ENCODE measurements at regions not wholly inside any gene's neighbourhood (a gene's known extent, or its start where the extent isn't known, plus 50 kb on each side); places are given as distances from the start of the nearest gene placed in this dataset.
A peak's percentile ranks its signal among the peaks of the same experiment; 100 is the strongest.

DNA sequence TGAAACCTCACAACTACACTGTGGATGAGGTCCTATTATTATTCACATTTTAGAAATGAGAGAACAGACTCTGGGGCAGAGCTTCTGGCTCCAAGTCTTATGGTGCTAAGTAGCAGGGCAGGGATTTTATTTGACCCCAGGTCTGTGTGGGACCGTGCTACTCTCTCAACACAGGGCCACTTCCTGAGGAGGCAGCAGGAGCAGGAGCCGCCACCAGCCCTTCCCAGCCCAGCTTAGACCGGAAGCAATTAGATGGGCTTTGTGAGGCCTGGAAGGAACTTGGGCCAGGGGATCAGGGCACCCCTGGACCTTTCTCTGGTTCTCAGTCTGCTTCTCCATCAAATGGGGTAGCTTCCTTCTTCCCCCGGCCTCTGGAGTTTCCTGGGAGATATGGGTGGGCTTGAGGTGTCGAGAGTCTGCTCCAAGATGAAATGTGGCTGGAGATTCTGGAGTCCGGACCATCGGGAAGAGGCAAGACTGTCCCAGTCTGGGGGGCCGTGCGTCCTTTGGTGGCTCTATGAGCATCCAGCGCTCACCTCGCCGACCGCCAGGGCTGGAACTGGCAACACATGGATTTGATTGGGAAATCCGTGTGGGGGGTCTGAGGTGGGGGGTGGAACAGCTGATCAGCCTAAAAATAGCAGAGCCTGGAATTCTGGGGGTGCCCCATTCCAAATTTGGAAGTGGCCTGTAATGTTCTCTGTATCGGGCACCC, 136.8 kb downstream of the FOXD2 start:
- peaks cover 60% of the 10 kb centered on the region for H3K4me1 Mint-ChIP-seq
- H3K27me3 Mint-ChIP-seq (ENCODE audit: low read depth) = peaks cover 37% of the 10 kb centered on the region

DNA sequence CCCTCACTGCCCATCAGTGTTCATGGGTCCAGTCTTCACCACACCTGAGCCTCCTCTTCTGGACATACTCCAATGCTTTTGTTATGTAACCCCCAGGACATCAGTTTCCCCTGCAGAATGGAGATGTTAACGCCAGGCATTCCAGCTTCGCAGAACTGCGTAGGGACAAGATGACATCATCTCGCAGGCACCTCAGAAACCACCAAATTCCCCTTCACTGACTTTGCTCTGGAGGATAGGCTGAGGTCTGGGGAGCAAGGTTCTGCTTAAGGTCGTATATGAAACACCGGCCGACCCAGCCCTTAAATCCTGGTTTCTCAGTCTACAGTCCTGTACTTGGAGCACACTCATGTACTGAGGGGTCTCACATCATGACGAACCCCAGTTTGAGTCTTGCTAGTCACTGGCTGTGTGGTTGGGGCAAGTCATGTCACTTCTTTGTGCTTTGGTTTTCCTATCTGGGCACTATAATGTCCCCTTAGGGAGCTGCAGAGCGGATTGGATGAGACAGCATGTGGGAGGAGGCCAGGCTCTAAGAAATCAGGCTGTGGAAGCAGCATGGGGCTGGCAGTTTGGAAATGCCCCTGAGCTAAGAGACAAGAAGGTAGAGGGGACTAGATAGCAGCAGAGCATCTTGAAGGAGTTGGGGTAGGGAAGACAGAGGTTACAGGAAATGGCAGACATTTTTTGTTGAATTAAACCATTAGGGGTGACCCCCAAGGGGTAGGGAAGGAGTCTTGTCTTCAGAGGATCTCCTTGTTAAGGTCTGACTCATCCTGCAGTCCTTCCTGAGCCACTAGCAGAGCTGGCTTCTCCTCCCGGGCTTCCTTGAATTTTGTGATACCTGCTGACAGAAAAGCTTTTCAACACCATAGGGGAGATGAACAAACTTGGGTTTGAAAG, 138.3 kb downstream of the FOXD2 start:
- no peak overlapping the region for H3K27ac Mint-ChIP-seq
- POLR2A ChIA-PET = interaction anchor here (0.6 to 0.8 kb wide), 2 partner anchors 28 to 539 kb away, joined by 3 read pairs; no protein-coding TSS in a partner anchor
- ATAC-seq (0 out of 2 replicates have a peak, but pooled peaks have one; percentile 5), DNase-seq (ENCODE audit: low spot score) (no peak)
- H3K4me1 Mint-ChIP-seq = peaks cover 50% of the 10 kb centered on the region
- H3K36me3 Mint-ChIP-seq = no peaks in the 10 kb centered on the region
- H3K27me3 Mint-ChIP-seq (ENCODE audit: low read depth) = peaks cover 25% of the 10 kb centered on the region
- H3K4me3 Mint-ChIP-seq = no peak overlapping the region
- no peaks in the 10 kb centered on the region for H3K9me3 Mint-ChIP-seq
- CTCF ChIA-PET = interaction anchor here (1.1 to 1.5 kb wide), 4 partner anchors 28 to 150 kb away, joined by 3 to 6 read pairs (median 4); no protein-coding TSS in a partner anchor
- TF ChIP-seq, protein P1, sequence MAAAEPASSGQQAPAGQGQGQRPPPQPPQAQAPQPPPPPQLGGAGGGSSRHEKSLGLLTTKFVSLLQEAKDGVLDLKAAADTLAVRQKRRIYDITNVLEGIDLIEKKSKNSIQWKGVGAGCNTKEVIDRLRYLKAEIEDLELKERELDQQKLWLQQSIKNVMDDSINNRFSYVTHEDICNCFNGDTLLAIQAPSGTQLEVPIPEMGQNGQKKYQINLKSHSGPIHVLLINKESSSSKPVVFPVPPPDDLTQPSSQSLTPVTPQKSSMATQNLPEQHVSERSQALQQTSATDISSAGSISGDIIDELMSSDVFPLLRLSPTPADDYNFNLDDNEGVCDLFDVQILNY (CRISPR knock-in tag; IDR thresholded peaks at IDR 0.05) = no peak
- no peak for TF ChIP-seq NR2C2 (CRISPR knock-in tag; IDR thresholded peaks at IDR 0.05)
- no peak for TF ChIP-seq FOXJ3 (CRISPR knock-in tag; IDR thresholded peaks at IDR 0.05; ENCODE audit: borderline replicate concordance)
- TF ChIP-seq, protein P2, sequence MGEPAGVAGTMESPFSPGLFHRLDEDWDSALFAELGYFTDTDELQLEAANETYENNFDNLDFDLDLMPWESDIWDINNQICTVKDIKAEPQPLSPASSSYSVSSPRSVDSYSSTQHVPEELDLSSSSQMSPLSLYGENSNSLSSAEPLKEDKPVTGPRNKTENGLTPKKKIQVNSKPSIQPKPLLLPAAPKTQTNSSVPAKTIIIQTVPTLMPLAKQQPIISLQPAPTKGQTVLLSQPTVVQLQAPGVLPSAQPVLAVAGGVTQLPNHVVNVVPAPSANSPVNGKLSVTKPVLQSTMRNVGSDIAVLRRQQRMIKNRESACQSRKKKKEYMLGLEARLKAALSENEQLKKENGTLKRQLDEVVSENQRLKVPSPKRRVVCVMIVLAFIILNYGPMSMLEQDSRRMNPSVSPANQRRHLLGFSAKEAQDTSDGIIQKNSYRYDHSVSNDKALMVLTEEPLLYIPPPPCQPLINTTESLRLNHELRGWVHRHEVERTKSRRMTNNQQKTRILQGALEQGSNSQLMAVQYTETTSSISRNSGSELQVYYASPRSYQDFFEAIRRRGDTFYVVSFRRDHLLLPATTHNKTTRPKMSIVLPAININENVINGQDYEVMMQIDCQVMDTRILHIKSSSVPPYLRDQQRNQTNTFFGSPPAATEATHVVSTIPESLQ (CRISPR knock-in tag; IDR thresholded peaks at IDR 0.05) = no peak
- no peak for TF ChIP-seq NFE2L1 (CRISPR knock-in tag; IDR thresholded peaks at IDR 0.05)
- TF ChIP-seq EMX1 (CRISPR knock-in tag; IDR thresholded peaks at IDR 0.05) = no peak
- no peak for TF ChIP-seq ZNF423 (CRISPR knock-in tag; IDR thresholded peaks at IDR 0.05)

More for the DNA sequence above, 136.8 kb downstream of the FOXD2 start:
- ChIA-PET POLR2A (no interaction called here), CTCF (interaction anchor here (1.2 kb wide), 1 partner anchor 151 kb away, joined by 3 read pairs; no protein-coding TSS in a partner anchor)
- ATAC-seq (no peak), DNase-seq (ENCODE audit: low spot score) (no peak)
- H3K36me3 Mint-ChIP-seq = no peaks in the 10 kb centered on the region
- TF ChIP-seq, protein P3, sequence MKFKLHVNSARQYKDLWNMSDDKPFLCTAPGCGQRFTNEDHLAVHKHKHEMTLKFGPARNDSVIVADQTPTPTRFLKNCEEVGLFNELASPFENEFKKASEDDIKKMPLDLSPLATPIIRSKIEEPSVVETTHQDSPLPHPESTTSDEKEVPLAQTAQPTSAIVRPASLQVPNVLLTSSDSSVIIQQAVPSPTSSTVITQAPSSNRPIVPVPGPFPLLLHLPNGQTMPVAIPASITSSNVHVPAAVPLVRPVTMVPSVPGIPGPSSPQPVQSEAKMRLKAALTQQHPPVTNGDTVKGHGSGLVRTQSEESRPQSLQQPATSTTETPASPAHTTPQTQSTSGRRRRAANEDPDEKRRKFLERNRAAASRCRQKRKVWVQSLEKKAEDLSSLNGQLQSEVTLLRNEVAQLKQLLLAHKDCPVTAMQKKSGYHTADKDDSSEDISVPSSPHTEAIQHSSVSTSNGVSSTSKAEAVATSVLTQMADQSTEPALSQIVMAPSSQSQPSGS (CRISPR knock-in tag; IDR thresholded peaks at IDR 0.05; ENCODE audit: borderline replicate concordance, low read depth) = no peak
- no peak for TF ChIP-seq CBFB (CRISPR knock-in tag; IDR thresholded peaks at IDR 0.05; ENCODE audit: low read depth)
- no peak for TF ChIP-seq FOXJ3 (CRISPR knock-in tag; IDR thresholded peaks at IDR 0.05; ENCODE audit: borderline replicate concordance)
- TF ChIP-seq ZBTB21 (CRISPR knock-in tag; IDR thresholded peaks at IDR 0.05; ENCODE audit: borderline replicate concordance) = no peak
- TF ChIP-seq, protein P4, sequence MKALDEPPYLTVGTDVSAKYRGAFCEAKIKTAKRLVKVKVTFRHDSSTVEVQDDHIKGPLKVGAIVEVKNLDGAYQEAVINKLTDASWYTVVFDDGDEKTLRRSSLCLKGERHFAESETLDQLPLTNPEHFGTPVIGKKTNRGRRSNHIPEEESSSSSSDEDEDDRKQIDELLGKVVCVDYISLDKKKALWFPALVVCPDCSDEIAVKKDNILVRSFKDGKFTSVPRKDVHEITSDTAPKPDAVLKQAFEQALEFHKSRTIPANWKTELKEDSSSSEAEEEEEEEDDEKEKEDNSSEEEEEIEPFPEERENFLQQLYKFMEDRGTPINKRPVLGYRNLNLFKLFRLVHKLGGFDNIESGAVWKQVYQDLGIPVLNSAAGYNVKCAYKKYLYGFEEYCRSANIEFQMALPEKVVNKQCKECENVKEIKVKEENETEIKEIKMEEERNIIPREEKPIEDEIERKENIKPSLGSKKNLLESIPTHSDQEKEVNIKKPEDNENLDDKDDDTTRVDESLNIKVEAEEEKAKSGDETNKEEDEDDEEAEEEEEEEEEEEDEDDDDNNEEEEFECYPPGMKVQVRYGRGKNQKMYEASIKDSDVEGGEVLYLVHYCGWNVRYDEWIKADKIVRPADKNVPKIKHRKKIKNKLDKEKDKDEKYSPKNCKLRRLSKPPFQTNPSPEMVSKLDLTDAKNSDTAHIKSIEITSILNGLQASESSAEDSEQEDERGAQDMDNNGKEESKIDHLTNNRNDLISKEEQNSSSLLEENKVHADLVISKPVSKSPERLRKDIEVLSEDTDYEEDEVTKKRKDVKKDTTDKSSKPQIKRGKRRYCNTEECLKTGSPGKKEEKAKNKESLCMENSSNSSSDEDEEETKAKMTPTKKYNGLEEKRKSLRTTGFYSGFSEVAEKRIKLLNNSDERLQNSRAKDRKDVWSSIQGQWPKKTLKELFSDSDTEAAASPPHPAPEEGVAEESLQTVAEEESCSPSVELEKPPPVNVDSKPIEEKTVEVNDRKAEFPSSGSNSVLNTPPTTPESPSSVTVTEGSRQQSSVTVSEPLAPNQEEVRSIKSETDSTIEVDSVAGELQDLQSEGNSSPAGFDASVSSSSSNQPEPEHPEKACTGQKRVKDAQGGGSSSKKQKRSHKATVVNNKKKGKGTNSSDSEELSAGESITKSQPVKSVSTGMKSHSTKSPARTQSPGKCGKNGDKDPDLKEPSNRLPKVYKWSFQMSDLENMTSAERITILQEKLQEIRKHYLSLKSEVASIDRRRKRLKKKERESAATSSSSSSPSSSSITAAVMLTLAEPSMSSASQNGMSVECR (CRISPR knock-in tag; IDR thresholded peaks at IDR 0.05; ENCODE audit: borderline replicate concordance) = no peak
- TF ChIP-seq, protein P5, sequence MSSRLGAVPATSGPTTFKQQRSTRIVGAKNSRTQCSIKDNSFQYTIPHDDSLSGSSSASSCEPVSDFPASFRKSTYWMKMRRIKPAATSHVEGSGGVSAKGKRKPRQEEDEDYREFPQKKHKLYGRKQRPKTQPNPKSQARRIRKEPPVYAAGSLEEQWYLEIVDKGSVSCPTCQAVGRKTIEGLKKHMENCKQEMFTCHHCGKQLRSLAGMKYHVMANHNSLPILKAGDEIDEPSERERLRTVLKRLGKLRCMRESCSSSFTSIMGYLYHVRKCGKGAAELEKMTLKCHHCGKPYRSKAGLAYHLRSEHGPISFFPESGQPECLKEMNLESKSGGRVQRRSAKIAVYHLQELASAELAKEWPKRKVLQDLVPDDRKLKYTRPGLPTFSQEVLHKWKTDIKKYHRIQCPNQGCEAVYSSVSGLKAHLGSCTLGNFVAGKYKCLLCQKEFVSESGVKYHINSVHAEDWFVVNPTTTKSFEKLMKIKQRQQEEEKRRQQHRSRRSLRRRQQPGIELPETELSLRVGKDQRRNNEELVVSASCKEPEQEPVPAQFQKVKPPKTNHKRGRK (CRISPR knock-in tag; IDR thresholded peaks at IDR 0.05; ENCODE audit: borderline replicate concordance) = no peak
- no peak for TF ChIP-seq OVOL2 (CRISPR knock-in tag; IDR thresholded peaks at IDR 0.05; ENCODE audit: borderline replicate concordance)
- no peak for TF ChIP-seq NR1H2 (CRISPR knock-in tag; IDR thresholded peaks at IDR 0.05)
- no peak for TF ChIP-seq NFYB (CRISPR knock-in tag; conservative IDR thresholded peaks at IDR 0.05; ENCODE audit: low read depth)
- TF ChIP-seq, protein P6, sequence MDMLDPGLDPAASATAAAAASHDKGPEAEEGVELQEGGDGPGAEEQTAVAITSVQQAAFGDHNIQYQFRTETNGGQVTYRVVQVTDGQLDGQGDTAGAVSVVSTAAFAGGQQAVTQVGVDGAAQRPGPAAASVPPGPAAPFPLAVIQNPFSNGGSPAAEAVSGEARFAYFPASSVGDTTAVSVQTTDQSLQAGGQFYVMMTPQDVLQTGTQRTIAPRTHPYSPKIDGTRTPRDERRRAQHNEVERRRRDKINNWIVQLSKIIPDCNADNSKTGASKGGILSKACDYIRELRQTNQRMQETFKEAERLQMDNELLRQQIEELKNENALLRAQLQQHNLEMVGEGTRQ (CRISPR knock-in tag; IDR thresholded peaks at IDR 0.05) = no peak
- TF ChIP-seq MYBL2 (CRISPR knock-in tag; IDR thresholded peaks at IDR 0.05) = no peak
- H3K4me3 Mint-ChIP-seq = no peak overlapping the region
- no peak overlapping the region for H3K27ac Mint-ChIP-seq
- H3K9me3 Mint-ChIP-seq = no peaks in the 10 kb centered on the region

Data from WTC11 (cell line).